HepG2 (cell line): ENCODE measurements at regions not wholly inside any gene's neighbourhood (a gene's known extent, or its start where the extent isn't known, plus 50 kb on each side); places are given as distances from the start of the nearest gene placed in this dataset.

Experiments used
- ATAC-seq: fragments of 200-7000 bp; cut with Tn5 transposase; 3 replicates; pipeline ENCODE4 v1.9.1; 2020; ENCODE audit warnings: mild to moderate bottlenecking, moderate library complexity
- BruUV-seq: library from RNA; stranded (reverse); fragments of 400-500 nt; replicated peaks from 2 replicates; lab custom pipeline; 2021; lab: Mats Ljungman, UMichigan
- CTCF ChIA-PET: fragments of 300-600 bp; formaldehyde crosslinking; extraction: SDS; loops from one replicate; lab custom pipeline; 2021; ENCODE audit warnings: low total read pairs, inconsistent platforms, low intra/inter-chr PET ratio; lab: Yijun Ruan, JAX
- POLR2A ChIA-PET: fragments of 350-600 bp; sonication (Branson Sonifier 250); formaldehyde crosslinking; loops from one replicate; lab custom pipeline; 2020; ENCODE audit warnings: antibody characterized with exemption, inconsistent platforms; lab: Yijun Ruan, JAX
- DNase-seq: peaks from one replicate; pipeline ENCODE4 v3.0.0-alpha.2; 2015; ENCODE audit warnings: low spot score
- FAIRE-seq: peaks from 3 replicates; lab custom pipeline; 2011; peaks lifted over from hg19 to GRCh38; lab: Jason Lieb, UNC
- H2AFZ ChIP-seq: one replicate; pipeline ENCODE4 v1.6.1; 2011; ENCODE audit warnings: low read length, inconsistent platforms
- H3K27ac ChIP-seq: fragments of 300-600 bp; 3 replicates; pipeline ENCODE4 v1.8.0; 2011; ENCODE audit warnings: mixed run types, mild to moderate bottlenecking, mixed read lengths, low read length, inconsistent platforms; ENCODE audit not compliant: insufficient read depth; ENCODE audit errors: extremely low read length
- H3K27me3 ChIP-seq, 2 experiments: fragments of 200-600 bp in 1 of 2; 2 replicates in 1 of 2; 3 replicates in 1 of 2; pipeline versions ENCODE4 v1.6.0 to v1.8.0; 2011; ENCODE audit warnings: low read length in 2 of 2, mild to moderate bottlenecking in 2 of 2, moderate library complexity in 2 of 2, inconsistent platforms in 1 of 2; ENCODE audit not compliant: insufficient read depth in 2 of 2, control insufficient read depth in 1 of 2
- H3K36me3 ChIP-seq, 2 experiments: fragments of 200-600 bp in 1 of 2; replicated peaks in 1 of 2; 2 replicates in 1 of 2; 3 replicates in 1 of 2; pipeline versions ENCODE4 v1.5.1 to v1.8.0; 2011; ENCODE audit warnings: low read length in 2 of 2, inconsistent platforms in 1 of 2; ENCODE audit not compliant: insufficient read depth in 2 of 2, control insufficient read depth in 1 of 2
- H3K4me1 ChIP-seq: 2 replicates; pipeline ENCODE4 v1.5.1; 2012; ENCODE audit warnings: low read length, inconsistent platforms; ENCODE audit not compliant: insufficient read depth
- H3K4me2 ChIP-seq: 2 replicates; pipeline ENCODE4 v1.6.0; 2011; ENCODE audit warnings: low read depth, low read length, inconsistent platforms
- H3K4me3 ChIP-seq, 3 experiments: fragments of 200-600 bp in 1 of 3; sonication (generic), shearing (Covaris generic) in 1 of 3; replicated peaks in 1 of 3; 2 replicates each; pipeline ENCODE4 v1.5.1; 2011 to 2016; ENCODE audit warnings: low read length in 3 of 3, inconsistent platforms in 2 of 3, low read depth in 2 of 3, mild to moderate bottlenecking in 2 of 3, control low read depth in 1 of 3, mixed read lengths in 1 of 3; ENCODE audit not compliant: insufficient read depth in 1 of 3
- H3K79me2 ChIP-seq: one replicate; pipeline ENCODE4 v1.6.1; 2011; ENCODE audit warnings: low read length, inconsistent platforms; ENCODE audit not compliant: insufficient read depth
- H3K9ac ChIP-seq: 2 replicates; pipeline ENCODE4 v1.6.0; 2011; ENCODE audit warnings: mild to moderate bottlenecking, low read depth, low read length, inconsistent platforms; ENCODE audit not compliant: insufficient read depth
- H3K9me3 ChIP-seq: 2 replicates; pipeline ENCODE4 v1.5.1; 2012; ENCODE audit warnings: mild to moderate bottlenecking, low read length
- H4K20me1 ChIP-seq: 2 replicates; pipeline ENCODE4 v1.6.0; 2011; ENCODE audit warnings: inconsistent platforms, mild to moderate bottlenecking, low read length, moderate library complexity; ENCODE audit not compliant: insufficient read depth
- ATF1 ChIP-seq: IDR thresholded peaks from 2 replicates; pipeline ENCODE4 v1.6.1; 2016; ENCODE audit warnings: mild to moderate bottlenecking, control low read depth
- CSRNP2 ChIP-seq: sonication (generic); formaldehyde crosslinking; conservative IDR thresholded peaks from 2 replicates; pipeline ENCODE4 v1.8.0; 2022; ENCODE audit warnings: low read depth, missing genetic modification reagents
- ERF ChIP-seq: IDR thresholded peaks from 2 replicates; pipeline ENCODE4 v1.6.1; 2018; ENCODE audit warnings: missing biosample characterization, missing genetic modification reagents
- HOXA9 ChIP-seq: sonication (generic); formaldehyde crosslinking; IDR thresholded peaks from 2 replicates; pipeline ENCODE4 v1.8.1; 2022; ENCODE audit warnings: missing genetic modification reagents, mild to moderate bottlenecking, moderate library complexity, borderline replicate concordance
- JUND ChIP-seq: sonication (generic); formaldehyde crosslinking; IDR thresholded peaks from 2 replicates; pipeline ENCODE4 v1.8.0; 2022; ENCODE audit warnings: mild to moderate bottlenecking, missing genetic modification reagents
- NFRKB ChIP-seq: fragments of 450-650 bp; IDR thresholded peaks from 2 replicates; pipeline ENCODE4 v1.6.1; 2017
- PCBP2 ChIP-seq: fragments of 200-400 bp; formaldehyde crosslinking; optimal IDR thresholded peaks from 2 replicates; pipeline ENCODE3; 2018; ENCODE audit warnings: low read length, low read depth; ENCODE audit not compliant: poor library complexity, severe bottlenecking
- RFX1 ChIP-seq: fragments of 450-650 bp; IDR thresholded peaks from 2 replicates; pipeline ENCODE4 v1.6.1; 2017
- SKI ChIP-seq: fragments of 450-650 bp; IDR thresholded peaks from one replicate; pipeline ENCODE4 v1.6.1; 2018; ENCODE audit warnings: mild to moderate bottlenecking; ENCODE audit not compliant: partially characterized antibody
- TCF7L2 ChIP-seq: IDR thresholded peaks from 2 replicates; pipeline ENCODE4 v1.6.1; 2011; ENCODE audit warnings: mild to moderate bottlenecking, low read depth, low read length, moderate library complexity
- TEF ChIP-seq: sonication (generic); formaldehyde crosslinking; IDR thresholded peaks from 2 replicates; pipeline ENCODE4 v1.5.0; 2020; ENCODE audit warnings: missing genetic modification reagents
- ZKSCAN1 ChIP-seq: fragments of 150-350 bp; IDR thresholded peaks from 2 replicates; pipeline ENCODE4 v1.6.1; 2014; ENCODE audit warnings: low read length
- ZNF317 ChIP-seq: sonication (generic); formaldehyde crosslinking; IDR thresholded peaks from 2 replicates; pipeline ENCODE4 v1.5.0; 2020; ENCODE audit warnings: mild to moderate bottlenecking, missing genetic modification reagents
- ZNF362 ChIP-seq: sonication (generic); formaldehyde crosslinking; IDR thresholded peaks from 2 replicates; pipeline ENCODE4 v1.4.0; 2020; ENCODE audit warnings: missing genetic modification reagents, mild to moderate bottlenecking, borderline replicate concordance
- ZNF430 ChIP-seq: sonication (generic); formaldehyde crosslinking; IDR thresholded peaks from 2 replicates; pipeline ENCODE4 v1.9.0; 2021; ENCODE audit warnings: mild to moderate bottlenecking, missing genetic modification reagents
- ZNF484 ChIP-seq: sonication (generic); formaldehyde crosslinking; IDR thresholded peaks from 2 replicates; pipeline ENCODE4 v1.5.1; 2020; ENCODE audit warnings: mild to moderate bottlenecking, low read depth, missing genetic modification reagents, borderline replicate concordance
- ZNF567 ChIP-seq: sonication (generic); formaldehyde crosslinking; IDR thresholded peaks from 2 replicates; pipeline ENCODE4 v1.8.1; 2023; ENCODE audit warnings: mild to moderate bottlenecking, missing genetic modification reagents, borderline replicate concordance
- ZNF782 ChIP-seq: sonication (generic); formaldehyde crosslinking; IDR thresholded peaks from 2 replicates; pipeline ENCODE4 v1.4.0; 2020; ENCODE audit warnings: missing genetic modification reagents, mild to moderate bottlenecking, borderline replicate concordance
- in situ Hi-C: cut with HindIII; loops from 2 replicates; pipeline ENCODE4 v1.10.0; 2017; ENCODE audit warnings: low pct_unique_long_range_greater_than_20kb; ENCODE audit not compliant: extremely low pct_ligation_motif_present
- intact Hi-C: fragments of 100-400 bp; cut with micrococcal nuclease; formaldehyde crosslinking; loops from one replicate; pipeline ENCODE4 v1.10.0; 2022; ENCODE audit not compliant: unreplicated experiment
- TF ChIP-seq, protein P1 (sequence below): sonication (generic); formaldehyde crosslinking; IDR thresholded peaks from 2 replicates; pipeline ENCODE4 v1.5.1; 2020; ENCODE audit warnings: mild to moderate bottlenecking, missing genetic modification reagents, borderline replicate concordance

GRCh38 chr12:91401190-91401589, 218.6 kb upstream of the DCN start:
- Histone ChIP-seq H3K4me2 (no peak overlapping the region), H3K4me3 (no peak overlapping the region), H3K36me3 (no peaks in the 10 kb centered on the region), H3K27ac (no peak overlapping the region), H2AFZ (no peak overlapping the region), H3K9ac (no peak overlapping the region), H3K9me3 (no peaks in the 10 kb centered on the region), H3K27me3 (no peaks in the 10 kb centered on the region), H3K79me2 (no peaks in the 10 kb centered on the region), H3K4me1 (no peaks in the 10 kb centered on the region), H4K20me1 (no peaks in the 10 kb centered on the region)
- DNase-seq = no peak
- no TSS peak for BruUV-seq
- ChIA-PET POLR2A (no interaction called here), CTCF (no interaction called here)
- TF ChIP-seq ZKSCAN1 (no peak), NFRKB (no peak), ERF (CRISPR knock-in tag) (no peak), SKI (no peak), RFX1 (no peak), JUND (CRISPR knock-in tag) (no peak), TEF (CRISPR knock-in tag) (no peak), ATF1 (CRISPR knock-in tag) (no peak), ZNF362 (CRISPR knock-in tag) (no peak), PCBP2 (no peak), TCF7L2 (no peak), ZNF567 (CRISPR knock-in tag) (no peak), ZNF484 (CRISPR knock-in tag) (no peak), HOXA9 (CRISPR knock-in tag) (no peak), ZNF430 (no peak), ZNF782 (CRISPR knock-in tag) (no peak), CSRNP2 (CRISPR knock-in tag) (no peak), ZNF317 (CRISPR knock-in tag) (no peak)
- TF ChIP-seq, protein P1, sequence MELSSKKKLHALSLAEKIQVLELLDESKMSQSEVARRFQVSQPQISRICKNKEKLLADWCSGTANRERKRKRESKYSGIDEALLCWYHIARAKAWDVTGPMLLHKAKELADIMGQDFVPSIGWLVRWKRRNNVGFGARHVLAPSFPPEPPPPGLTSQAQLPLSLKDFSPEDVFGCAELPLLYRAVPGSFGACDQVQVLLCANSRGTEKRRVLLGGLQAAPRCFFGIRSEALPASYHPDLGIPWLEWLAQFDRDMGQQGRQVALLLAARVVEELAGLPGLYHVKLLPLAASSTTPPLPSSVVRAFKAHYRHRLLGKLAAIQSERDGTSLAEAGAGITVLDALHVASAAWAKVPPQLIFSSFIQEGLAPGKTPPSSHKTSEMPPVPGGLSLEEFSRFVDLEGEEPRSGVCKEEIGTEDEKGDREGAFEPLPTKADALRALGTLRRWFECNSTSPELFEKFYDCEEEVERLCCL (CRISPR knock-in tag) = no peak
- no peak for FAIRE-seq
- ATAC-seq = no peak
- in situ Hi-C loops = no loop called here
- intact Hi-C loops = no loop called here
